Fibroblast of skin of right quadriceps (primary cell): ENCODE measurements at regions not wholly inside any gene's neighbourhood (a gene's known extent, or its start where the extent isn't known, plus 50 kb on each side); places are given as distances from the start of the nearest gene placed in this dataset.
"Not testable (repeated sequence)": the region's sequence is repeated elsewhere in the genome, so short reads cannot be mapped to it uniquely, and the experiment has no call there.

Experiments
- DNase-seq: peaks from one replicate; pipeline ENCODE4 v3.0.0-alpha.2; 2013

DNA sequence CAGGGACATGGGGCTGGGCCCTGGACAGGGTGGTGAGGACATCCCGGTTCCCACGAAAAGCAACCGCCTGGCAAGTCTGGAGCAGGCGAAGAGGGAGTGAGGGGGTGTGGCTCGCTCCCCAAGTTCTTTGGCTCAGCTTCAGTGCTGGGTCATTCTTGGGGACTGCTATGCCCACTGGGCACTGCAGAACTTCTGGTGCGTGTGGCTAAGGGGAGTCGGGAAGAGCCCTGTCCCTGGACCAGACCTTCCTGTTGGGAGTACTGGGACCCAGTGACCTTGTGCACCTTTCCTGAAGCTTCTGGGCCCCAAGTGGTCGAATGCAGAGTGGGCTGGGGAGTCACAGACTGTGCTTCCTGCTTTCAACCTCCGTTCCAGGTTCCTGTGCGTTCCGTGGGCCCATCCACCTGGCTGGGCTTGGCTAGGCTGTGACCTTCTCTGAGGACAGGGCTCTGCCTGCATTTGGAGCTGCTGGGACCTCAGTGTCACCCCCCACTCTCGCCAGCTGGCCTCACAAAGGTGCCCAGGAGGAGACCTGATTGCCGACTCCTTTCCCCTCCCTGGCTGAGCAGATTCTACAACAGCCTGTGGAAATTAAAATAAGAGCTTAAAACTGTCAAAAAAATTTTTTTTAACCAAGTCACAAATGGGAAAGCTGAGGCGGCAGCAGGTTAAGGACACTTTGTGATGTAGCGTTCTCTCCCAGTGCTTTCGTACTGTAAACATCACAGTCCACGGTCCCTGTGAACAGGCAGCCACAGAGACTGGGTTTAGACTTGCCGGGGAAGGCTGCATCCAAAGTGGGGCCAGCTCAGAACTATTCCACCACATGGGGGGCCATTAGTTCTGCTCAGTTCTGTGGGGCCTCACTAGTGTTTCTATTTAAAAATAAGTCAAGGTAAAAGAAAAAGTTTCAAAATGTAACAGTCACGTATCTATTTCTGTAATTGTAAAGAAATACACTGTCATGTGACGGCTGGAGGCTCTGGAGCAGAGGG lies 63.8 kb upstream of the WNT7B start:
- DNase-seq: no peak

GRCh38 chr22:46041642-46042041 lies 64.7 kb upstream of the WNT7B start:
- no peak for DNase-seq

GRCh38 chr22:46042786-46043185 lies 65.8 kb upstream of the WNT7B start:
- peak; percentile 62 for DNase-seq

DNA sequence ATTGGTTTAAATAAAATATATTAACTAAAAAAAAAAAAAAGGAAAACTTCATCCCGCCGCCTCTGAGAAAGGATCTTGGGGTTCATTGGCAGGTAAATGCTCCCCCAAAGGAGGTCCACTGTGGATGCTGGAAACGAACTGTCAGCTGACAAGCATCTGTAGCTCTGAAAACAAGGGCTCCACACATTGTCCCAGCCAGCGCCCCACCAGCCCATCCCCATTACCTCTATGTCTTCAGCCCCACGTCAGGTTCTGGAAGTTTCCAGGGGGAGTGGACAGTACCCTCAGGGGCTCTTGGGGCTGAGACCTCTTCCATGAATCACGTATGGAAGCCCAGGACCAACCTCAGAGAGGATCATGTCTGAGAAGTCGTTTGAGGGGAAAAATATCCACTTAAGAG lies 66.4 kb upstream of the WNT7B start:
- no peak for DNase-seq

DNA sequence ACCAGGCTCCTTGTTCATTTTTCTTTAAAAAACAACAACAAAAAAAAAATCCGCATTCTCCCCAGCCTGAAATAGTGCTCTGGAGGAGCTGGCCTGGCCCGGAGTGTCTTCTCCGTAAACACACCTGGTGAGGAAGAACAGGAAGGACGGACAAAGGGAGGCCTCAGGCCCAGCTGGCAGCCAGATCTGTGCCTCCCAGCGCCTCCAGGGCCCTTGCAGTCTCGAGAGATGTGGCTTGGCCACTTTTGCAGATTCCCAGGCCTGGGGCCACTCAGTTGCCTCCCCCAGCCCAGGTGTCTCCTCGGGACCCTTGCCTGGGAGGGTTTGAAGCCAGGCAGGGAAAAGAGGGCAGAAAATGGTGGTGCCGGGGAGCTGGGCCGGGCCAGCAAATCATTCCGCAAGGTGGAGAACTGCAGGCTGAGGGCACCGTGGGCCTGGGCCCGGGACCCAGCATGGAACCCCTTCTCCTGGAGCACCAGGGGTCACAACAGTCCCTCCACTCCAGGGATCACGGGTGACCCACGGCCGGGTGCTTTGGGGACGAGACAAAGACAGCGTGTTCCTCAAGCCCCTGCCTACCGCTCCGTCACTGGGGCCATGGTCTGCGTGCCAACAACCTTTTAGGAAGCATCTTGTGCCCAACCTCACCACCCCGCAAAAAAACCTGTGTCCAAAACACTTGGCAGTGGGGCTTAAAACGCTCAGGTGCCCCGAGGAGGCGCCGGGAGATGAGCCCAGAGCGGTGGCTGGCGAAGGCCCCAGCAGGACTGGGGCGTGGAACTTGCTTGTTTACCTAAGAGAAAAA lies 67.1 kb upstream of the WNT7B start:
- DNase-seq: no peak

DNA sequence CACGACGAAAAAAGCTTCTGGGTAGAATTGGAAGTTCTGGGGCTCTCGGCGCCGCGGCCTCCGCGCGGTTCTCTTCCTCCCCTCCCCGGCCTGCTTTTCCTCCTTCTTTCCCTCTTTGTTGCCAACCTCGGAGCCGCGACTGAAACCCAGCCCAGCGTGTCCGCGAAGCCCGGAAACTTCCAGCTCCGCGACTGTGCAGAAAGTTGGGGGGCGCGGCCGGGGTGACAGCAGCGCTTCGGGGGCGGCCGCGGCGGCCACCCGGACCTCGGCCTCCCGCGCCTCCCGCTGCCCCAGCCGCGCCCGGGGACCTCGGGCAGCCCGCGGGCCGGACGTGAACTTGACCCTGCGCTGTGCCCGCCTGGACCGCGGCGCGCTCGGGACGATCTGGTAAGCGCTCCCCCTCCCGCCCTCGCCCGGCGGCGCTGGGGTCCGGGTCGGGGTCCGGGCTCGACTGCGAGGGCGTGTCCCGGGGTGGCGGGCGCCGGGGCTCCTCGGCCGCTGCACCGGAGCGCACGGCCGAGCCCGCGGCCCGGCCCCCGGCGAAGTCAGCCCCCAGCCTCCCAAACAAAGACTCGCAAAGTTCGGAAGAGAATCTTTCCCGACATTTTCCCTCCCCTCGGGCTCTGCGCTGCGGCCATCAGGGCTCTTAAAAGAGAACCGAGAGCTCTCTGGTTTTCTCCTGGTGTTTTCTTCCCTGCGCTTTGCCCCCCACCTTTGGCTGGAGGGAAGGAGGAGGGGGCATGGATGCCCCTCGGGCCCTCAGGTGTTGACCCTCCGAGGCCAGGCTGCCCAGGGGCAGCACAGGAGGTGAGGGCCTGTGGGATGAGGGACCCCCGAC lies 67.9 kb upstream of the WNT7B start:
- peak; percentile 45 for DNase-seq

- DNase-seq: no peak
Measured at GRCh38 chr22:46045459-46046298, 68.7 kb upstream of the WNT7B start.

- DNase-seq: no peak
Measured at GRCh38 chr22:46046299-46046685, 69.3 kb upstream of the WNT7B start.

GRCh38 chr22:46047226-46047625 lies 70.3 kb upstream of the WNT7B start:
- no peak for DNase-seq

GRCh38 chr22:46047841-46048595 lies 71.1 kb upstream of the WNT7B start:
- DNase-seq: no peak

GRCh38 chr22:46048661-46049060 lies 71.7 kb upstream of the WNT7B start:
- not testable (repeated sequence) for DNase-seq

GRCh38 chr22:46049726-46050450 lies 72.9 kb upstream of the WNT7B start:
- no peak for DNase-seq

DNA sequence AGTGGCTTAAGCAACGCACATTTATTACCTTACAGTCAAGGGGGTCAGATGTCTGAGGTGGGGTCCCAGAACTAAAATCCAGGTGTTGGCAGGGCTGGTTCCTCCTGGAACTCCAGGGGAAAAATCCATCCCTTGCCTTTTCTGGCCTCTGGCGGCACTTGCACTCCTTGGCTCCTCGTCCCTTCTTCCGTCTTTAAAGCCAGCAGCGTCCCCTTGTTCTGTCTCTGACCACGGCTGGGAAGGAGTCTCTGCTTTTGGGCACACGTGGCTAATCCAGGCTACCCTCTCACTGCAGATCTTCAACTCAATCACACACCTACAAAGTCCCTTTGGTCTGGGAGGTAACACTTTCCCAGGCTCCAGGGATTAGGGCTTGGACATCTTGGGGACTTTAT lies 73.5 kb upstream of the WNT7B start:
- DNase-seq: no peak

DNA sequence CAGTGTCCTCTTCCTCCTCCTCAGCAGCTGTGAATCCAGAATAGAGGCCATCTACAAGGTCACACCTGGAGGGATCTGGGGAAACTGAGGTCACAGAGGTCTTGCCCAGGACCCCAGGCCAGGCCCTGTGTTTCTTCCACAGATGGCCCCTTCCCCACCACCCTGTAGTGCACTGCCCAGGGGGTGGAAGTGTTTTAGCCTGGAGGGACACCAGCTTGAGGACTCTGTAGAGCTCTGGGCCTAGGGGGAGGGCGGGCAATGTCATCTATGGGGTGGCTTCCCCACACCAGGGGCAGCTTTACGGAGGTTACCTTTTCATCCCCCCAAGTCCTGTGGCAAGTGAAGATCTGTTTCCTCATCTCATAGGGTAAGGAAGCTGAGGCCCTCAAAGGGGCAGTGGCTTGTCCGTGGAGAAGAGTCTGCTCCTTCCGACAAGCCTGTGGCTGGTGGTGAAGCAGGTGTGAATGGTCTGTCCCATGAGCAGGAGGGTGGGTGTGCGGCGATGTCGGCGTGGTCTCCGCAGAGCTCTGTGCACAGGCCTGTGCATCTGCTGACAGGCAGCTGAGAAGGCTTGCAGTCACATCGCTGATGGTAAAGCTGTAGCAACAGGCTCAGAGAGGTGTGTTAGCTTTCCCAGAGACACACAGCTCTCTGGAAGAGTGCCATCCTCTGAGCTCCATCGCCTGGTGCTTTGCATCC lies 74.1 kb upstream of the WNT7B start:
- DNase-seq: no peak

DNA sequence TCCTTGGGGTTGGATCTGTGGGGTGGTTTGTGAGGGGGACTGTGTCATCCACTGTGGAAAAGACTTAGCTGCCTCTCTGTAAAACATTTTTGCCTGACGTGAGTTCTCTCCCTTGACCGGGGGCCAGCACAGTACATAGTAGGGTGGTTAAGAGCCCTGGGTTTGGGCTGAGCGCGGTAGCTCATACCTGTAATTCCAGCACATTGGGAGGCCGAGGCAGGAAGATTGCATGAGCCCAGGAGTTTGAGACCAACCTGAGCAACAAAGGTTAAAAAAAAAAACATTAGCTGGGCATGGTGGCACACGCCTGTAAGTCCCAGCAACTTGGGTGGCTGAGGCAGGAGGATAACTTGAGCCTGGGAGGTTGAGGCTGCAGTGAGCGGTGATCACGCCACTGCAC lies 74.7 kb upstream of the WNT7B start:
- no peak for DNase-seq

DNA sequence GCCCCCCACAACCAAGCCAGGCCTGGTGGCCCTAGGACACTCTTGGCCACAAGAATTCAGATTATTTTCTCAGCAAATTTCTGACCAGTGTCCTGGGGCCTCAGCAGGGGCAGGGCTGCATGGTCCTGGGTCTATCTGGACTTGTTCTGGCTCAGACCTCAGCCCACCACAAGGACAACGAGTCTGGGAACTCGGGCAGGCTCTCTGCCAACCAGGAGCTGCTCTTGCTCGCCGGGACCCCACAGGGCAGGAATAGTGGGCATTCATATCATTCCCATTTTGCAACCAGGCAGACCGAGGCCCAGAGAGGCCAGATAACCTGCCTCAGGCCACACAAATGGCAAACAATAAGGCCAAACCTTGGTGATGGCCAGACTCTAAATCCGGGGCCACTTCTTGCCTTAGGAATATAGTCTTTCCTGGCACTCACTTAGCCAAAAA lies 75.4 kb upstream of the WNT7B start:
- no peak for DNase-seq

- DNase-seq: no peak
Measured at GRCh38 chr22:46052801-46053562, 76.0 kb upstream of the WNT7B start.

- DNase-seq: peak; percentile 54
Measured at GRCh38 chr22:46053563-46054090, 76.7 kb upstream of the WNT7B start.
